ENCODE measurements at regions not wholly inside any gene's neighbourhood (a gene's known extent, or its start where the extent isn't known, plus 50 kb on each side); places are given as distances from the start of the nearest gene placed in this dataset.

DNA sequence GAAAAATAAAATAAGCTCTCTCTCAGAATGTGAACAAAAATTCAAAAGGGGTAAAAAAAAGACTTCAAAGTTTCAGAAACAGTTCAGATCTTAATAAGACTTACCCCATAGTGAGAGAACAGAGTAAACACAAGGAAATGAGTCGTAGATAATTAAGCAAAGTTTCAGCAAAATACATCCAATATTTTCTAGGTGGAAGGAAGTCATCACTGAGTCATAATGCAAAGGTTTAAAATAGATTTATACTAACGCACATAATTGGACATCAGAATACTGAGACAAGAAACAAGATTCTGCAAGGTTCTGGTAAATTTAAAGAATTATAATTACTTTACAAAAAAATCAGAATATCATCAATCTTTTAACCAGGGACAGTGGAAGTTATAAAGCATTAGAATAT is 1370.7 kb upstream of the ATXN8OS start:
- TF ChIP-seq, protein P1, sequence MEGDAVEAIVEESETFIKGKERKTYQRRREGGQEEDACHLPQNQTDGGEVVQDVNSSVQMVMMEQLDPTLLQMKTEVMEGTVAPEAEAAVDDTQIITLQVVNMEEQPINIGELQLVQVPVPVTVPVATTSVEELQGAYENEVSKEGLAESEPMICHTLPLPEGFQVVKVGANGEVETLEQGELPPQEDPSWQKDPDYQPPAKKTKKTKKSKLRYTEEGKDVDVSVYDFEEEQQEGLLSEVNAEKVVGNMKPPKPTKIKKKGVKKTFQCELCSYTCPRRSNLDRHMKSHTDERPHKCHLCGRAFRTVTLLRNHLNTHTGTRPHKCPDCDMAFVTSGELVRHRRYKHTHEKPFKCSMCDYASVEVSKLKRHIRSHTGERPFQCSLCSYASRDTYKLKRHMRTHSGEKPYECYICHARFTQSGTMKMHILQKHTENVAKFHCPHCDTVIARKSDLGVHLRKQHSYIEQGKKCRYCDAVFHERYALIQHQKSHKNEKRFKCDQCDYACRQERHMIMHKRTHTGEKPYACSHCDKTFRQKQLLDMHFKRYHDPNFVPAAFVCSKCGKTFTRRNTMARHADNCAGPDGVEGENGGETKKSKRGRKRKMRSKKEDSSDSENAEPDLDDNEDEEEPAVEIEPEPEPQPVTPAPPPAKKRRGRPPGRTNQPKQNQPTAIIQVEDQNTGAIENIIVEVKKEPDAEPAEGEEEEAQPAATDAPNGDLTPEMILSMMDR (IDR thresholded peaks at IDR 0.05; ENCODE audit: low read depth, low read length, poor library complexity, severe bottlenecking): no peak
- no peak for TF ChIP-seq EZH2phosphoT487 (IDR thresholded peaks at IDR 0.05; ENCODE audit: borderline replicate concordance, low read length)

Data from DOHH2 (cell line).